Endodermal cell (in vitro differentiated cells): ENCODE measurements at regions not wholly inside any gene's neighbourhood (a gene's known extent, or its start where the extent isn't known, plus 50 kb on each side); places are given as distances from the start of the nearest gene placed in this dataset.

Experiments
- DNase-seq: peaks from one replicate; pipeline ENCODE4 v3.0.0-alpha.2; 2017
- H3K27ac ChIP-seq: 2 replicates; pipeline ENCODE4 v1.5.1; 2013; ENCODE audit warnings: mild to moderate bottlenecking, low read depth, low read length, moderate library complexity
- H3K27me3 ChIP-seq: 2 replicates; pipeline ENCODE4 v1.6.1; 2013; ENCODE audit warnings: mild to moderate bottlenecking, low read length, moderate library complexity; ENCODE audit not compliant: insufficient read depth, control insufficient read depth, poor library complexity, severe bottlenecking
- H3K36me3 ChIP-seq: 2 replicates; pipeline ENCODE4 v1.7.0; 2013; ENCODE audit warnings: mild to moderate bottlenecking, low read length, moderate library complexity; ENCODE audit not compliant: control insufficient read depth, insufficient read depth
- H3K4me1 ChIP-seq: one replicate; pipeline ENCODE4 v1.7.0; 2013; ENCODE audit warnings: low read length; ENCODE audit not compliant: control insufficient read depth, insufficient read depth
- H3K4me3 ChIP-seq: 2 replicates; pipeline ENCODE4 v1.5.1; 2013; ENCODE audit warnings: mild to moderate bottlenecking, low read length, moderate library complexity
- H3K9ac ChIP-seq: 2 replicates; pipeline ENCODE4 v1.6.1; 2013; ENCODE audit warnings: mild to moderate bottlenecking, low read length, moderate library complexity; ENCODE audit not compliant: poor library complexity, severe bottlenecking; ENCODE audit errors: extremely low read depth
- H3K9me3 ChIP-seq: 2 replicates; pipeline ENCODE4 v1.6.1; 2013; ENCODE audit warnings: mild to moderate bottlenecking, low read length, moderate library complexity; ENCODE audit not compliant: control insufficient read depth
- H3K27ac Mint-ChIP-seq: 2 replicates; pipeline ENCODE4 v1.8.0; 2020; ENCODE audit warnings: mixed read lengths
- H3K27me3 Mint-ChIP-seq: 2 replicates; pipeline ENCODE4 v1.8.0; 2021; ENCODE audit warnings: mild to moderate bottlenecking, mixed read lengths; ENCODE audit not compliant: insufficient read depth
- H3K36me3 Mint-ChIP-seq: 2 replicates; pipeline ENCODE4 v1.8.0; 2020; ENCODE audit warnings: low read depth, mixed read lengths
- H3K4me1 Mint-ChIP-seq: 2 replicates; pipeline ENCODE4 v1.8.0; 2020; ENCODE audit warnings: mixed read lengths
- H3K4me3 Mint-ChIP-seq: 2 replicates; pipeline ENCODE4 v1.8.0; 2020; ENCODE audit warnings: mild to moderate bottlenecking, moderate library complexity, mixed read lengths
- H3K9me3 Mint-ChIP-seq: 2 replicates; pipeline ENCODE4 v1.8.0; 2020; ENCODE audit warnings: mild to moderate bottlenecking, mixed read lengths
- WGBS, 2 experiments: methylation state at CpG; one replicate each; pipeline versions ENCODE4 v1.1.5 to v1.1.7; 2013; ENCODE audit warnings: missing lambda C conversion rate in 2 of 2, mixed read lengths in 1 of 2; ENCODE audit not compliant: insufficient coverage in 1 of 2, insufficient read length in 1 of 2; 5-methylcytosine and 5-hydroxymethylcytosine counted together
- TF ChIP-seq, protein P1 (sequence below): fragments of 200-600 bp; sonication (generic); conservative IDR thresholded peaks from 2 replicates; pipeline ENCODE4 v1.5.0; 2021; ENCODE audit warnings: antibody characterized with exemption, mild to moderate bottlenecking

DNA sequence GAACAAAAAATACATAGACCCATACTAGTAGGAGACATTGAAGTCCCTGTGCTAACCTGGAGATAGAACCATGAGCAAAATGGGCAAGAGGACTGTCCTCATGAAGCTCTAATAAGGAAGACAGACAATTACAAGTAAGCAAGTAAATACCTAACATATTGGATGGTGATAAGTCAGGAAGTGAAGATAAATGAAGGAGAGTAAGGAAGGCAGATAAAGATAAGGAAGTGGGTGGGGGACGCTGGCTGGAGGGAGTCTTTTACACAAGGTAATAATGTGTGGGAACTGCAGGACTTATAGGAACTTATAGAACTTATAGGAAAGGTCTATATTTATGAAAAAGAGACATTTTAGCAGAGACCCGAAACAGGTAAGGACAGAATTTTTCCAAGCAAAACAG is 148.9 kb upstream of the ABI3BP start:
- H3K36me3 ChIP-seq: no peaks in the 10 kb centered on the region
- 73 to 86% methylated on average over 2 of the region's 2 CpGs for WGBS, 2 experiments
- no peak for DNase-seq
- TF ChIP-seq, protein P1, sequence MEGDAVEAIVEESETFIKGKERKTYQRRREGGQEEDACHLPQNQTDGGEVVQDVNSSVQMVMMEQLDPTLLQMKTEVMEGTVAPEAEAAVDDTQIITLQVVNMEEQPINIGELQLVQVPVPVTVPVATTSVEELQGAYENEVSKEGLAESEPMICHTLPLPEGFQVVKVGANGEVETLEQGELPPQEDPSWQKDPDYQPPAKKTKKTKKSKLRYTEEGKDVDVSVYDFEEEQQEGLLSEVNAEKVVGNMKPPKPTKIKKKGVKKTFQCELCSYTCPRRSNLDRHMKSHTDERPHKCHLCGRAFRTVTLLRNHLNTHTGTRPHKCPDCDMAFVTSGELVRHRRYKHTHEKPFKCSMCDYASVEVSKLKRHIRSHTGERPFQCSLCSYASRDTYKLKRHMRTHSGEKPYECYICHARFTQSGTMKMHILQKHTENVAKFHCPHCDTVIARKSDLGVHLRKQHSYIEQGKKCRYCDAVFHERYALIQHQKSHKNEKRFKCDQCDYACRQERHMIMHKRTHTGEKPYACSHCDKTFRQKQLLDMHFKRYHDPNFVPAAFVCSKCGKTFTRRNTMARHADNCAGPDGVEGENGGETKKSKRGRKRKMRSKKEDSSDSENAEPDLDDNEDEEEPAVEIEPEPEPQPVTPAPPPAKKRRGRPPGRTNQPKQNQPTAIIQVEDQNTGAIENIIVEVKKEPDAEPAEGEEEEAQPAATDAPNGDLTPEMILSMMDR: no peak
- H3K36me3 Mint-ChIP-seq: no peaks in the 10 kb centered on the region
- no peaks in the 10 kb centered on the region for H3K27me3 ChIP-seq
- peaks cover 38% of the 10 kb centered on the region for H3K4me1 Mint-ChIP-seq
- no peak overlapping the region for H3K4me3 Mint-ChIP-seq
- no peak overlapping the region for H3K4me3 ChIP-seq
- no peak overlapping the region for H3K9ac ChIP-seq
- H3K27ac ChIP-seq: no peak overlapping the region
- H3K4me1 ChIP-seq: peaks cover 22% of the 10 kb centered on the region
- no peaks in the 10 kb centered on the region for H3K9me3 ChIP-seq
- no peaks in the 10 kb centered on the region for H3K27me3 Mint-ChIP-seq
- no peaks in the 10 kb centered on the region for H3K9me3 Mint-ChIP-seq
- no peak overlapping the region for H3K27ac Mint-ChIP-seq

- H3K4me1 Mint-ChIP-seq: peaks cover 38% of the 10 kb centered on the region
- no peak overlapping the region for H3K9ac ChIP-seq
- H3K27ac Mint-ChIP-seq: no peak overlapping the region
- TF ChIP-seq, protein P1: no peak
- WGBS, 2 experiments: 67 to 92% methylated on average over 1 of the region's 1 CpG
- no peaks in the 10 kb centered on the region for H3K27me3 ChIP-seq
- no peaks in the 10 kb centered on the region for H3K27me3 Mint-ChIP-seq
- no peak overlapping the region for H3K4me3 ChIP-seq
- H3K36me3 Mint-ChIP-seq: no peaks in the 10 kb centered on the region
- peaks cover 22% of the 10 kb centered on the region for H3K4me1 ChIP-seq
- no peak overlapping the region for H3K27ac ChIP-seq
- no peak overlapping the region for H3K4me3 Mint-ChIP-seq
- no peaks in the 10 kb centered on the region for H3K9me3 Mint-ChIP-seq
- H3K9me3 ChIP-seq: no peaks in the 10 kb centered on the region
- DNase-seq: no peak
- no peaks in the 10 kb centered on the region for H3K36me3 ChIP-seq
These were observed 147.9 kb upstream of the ABI3BP start for GRCh38 chr3:101141135-101141534.

DNA sequence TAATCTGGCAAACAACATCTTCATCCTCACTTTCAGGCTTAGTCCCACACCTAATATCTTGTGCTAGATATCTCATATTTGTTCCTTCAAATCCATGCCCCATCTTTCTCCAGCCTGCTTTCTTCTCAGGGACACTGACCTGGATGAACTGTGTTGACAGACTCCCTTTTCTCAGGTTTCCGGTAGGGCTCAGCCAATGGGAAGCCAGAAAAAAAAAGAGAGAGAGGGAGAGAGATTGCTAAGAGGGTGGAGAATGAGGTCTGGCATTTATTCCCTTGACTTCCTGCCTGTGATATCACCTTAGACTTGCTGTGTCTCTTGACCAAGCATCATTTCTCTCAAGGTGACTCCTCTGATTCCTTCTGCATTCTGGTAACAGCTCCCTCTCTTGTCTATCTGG is 145.6 kb upstream of the ABI3BP start:
- TF ChIP-seq, protein P1: no peak
- Mint-ChIP-seq H3K4me3 (no peak overlapping the region), H3K4me1 (peaks cover 33% of the 10 kb centered on the region), H3K27me3 (no peaks in the 10 kb centered on the region), H3K36me3 (no peaks in the 10 kb centered on the region), H3K9me3 (no peaks in the 10 kb centered on the region), H3K27ac (no peak overlapping the region)
- Histone ChIP-seq H3K27me3 (no peaks in the 10 kb centered on the region), H3K27ac (no peak overlapping the region), H3K9me3 (no peaks in the 10 kb centered on the region), H3K36me3 (no peaks in the 10 kb centered on the region), H3K9ac (no peak overlapping the region), H3K4me1 (peaks cover 19% of the 10 kb centered on the region), H3K4me3 (no peak overlapping the region)
- peak; percentile 50 for DNase-seq
- WGBS, 2 experiments: 77% methylated on average over 1 of the region's 1 CpG; no CpG with 5 or more reads in 1 of the 2 experiments
